Osteoblast (primary cell): ENCODE measurements at regions not wholly inside any gene's neighbourhood (a gene's known extent, or its start where the extent isn't known, plus 50 kb on each side); places are given as distances from the start of the nearest gene placed in this dataset.
A peak's percentile ranks its signal among the peaks of the same experiment; 100 is the strongest.

Experiments
- DNase-seq: peaks from one replicate; pipeline ENCODE4 v3.0.0; 2011; ENCODE audit warnings: low spot score, mixed read lengths; ENCODE audit not compliant: insufficient read length; ENCODE audit errors: missing footprints
- H2AFZ ChIP-seq: 2 replicates; pipeline ENCODE4 v1.6.0; 2011; ENCODE audit warnings: mild to moderate bottlenecking, low read length
- H3K27ac ChIP-seq: 2 replicates; pipeline ENCODE4 v1.5.1; 2011; ENCODE audit warnings: mild to moderate bottlenecking, low read depth, low read length, moderate library complexity
- H3K27me3 ChIP-seq: 2 replicates; pipeline ENCODE4 v1.6.0; 2012; ENCODE audit warnings: mild to moderate bottlenecking, control low read depth, inconsistent platforms, low read length, moderate library complexity; ENCODE audit not compliant: insufficient read depth
- H3K36me3 ChIP-seq: 2 replicates; pipeline ENCODE4 v1.5.1; 2011; ENCODE audit warnings: mild to moderate bottlenecking, low read length, control low read depth, moderate library complexity; ENCODE audit not compliant: insufficient read depth
- H3K4me1 ChIP-seq: 2 replicates; pipeline ENCODE4 v1.5.1; 2011; ENCODE audit warnings: mild to moderate bottlenecking, low read length, control low read depth, moderate library complexity; ENCODE audit not compliant: insufficient read depth
- H3K4me2 ChIP-seq: 2 replicates; pipeline ENCODE4 v1.6.0; 2011; ENCODE audit warnings: mild to moderate bottlenecking, low read length; ENCODE audit not compliant: insufficient read depth
- H3K4me3 ChIP-seq: fragments of 200-600 bp; sonication (generic); 3 replicates; pipeline ENCODE4 v1.5.1; 2012; ENCODE audit warnings: mild to moderate bottlenecking, low read length, inconsistent platforms; ENCODE audit not compliant: insufficient read depth
- H3K79me2 ChIP-seq: 2 replicates; pipeline ENCODE4 v1.6.0; 2012; ENCODE audit warnings: mild to moderate bottlenecking, low read length, control low read depth, inconsistent platforms; ENCODE audit not compliant: insufficient read depth
- H3K9me3 ChIP-seq: 2 replicates; pipeline ENCODE4 v1.5.1; 2011; ENCODE audit warnings: low read depth, low read length, control low read depth
- H4K20me1 ChIP-seq: 2 replicates; pipeline ENCODE4 v1.6.0; 2012; ENCODE audit warnings: mild to moderate bottlenecking, low read length, control low read depth; ENCODE audit not compliant: insufficient read depth
- TF ChIP-seq, protein P1 (sequence below): IDR thresholded peaks from 2 replicates; pipeline ENCODE4 v1.5.1; 2011; ENCODE audit warnings: mild to moderate bottlenecking, low read depth, low read length, moderate library complexity; ENCODE audit errors: extremely low read depth

DNA sequence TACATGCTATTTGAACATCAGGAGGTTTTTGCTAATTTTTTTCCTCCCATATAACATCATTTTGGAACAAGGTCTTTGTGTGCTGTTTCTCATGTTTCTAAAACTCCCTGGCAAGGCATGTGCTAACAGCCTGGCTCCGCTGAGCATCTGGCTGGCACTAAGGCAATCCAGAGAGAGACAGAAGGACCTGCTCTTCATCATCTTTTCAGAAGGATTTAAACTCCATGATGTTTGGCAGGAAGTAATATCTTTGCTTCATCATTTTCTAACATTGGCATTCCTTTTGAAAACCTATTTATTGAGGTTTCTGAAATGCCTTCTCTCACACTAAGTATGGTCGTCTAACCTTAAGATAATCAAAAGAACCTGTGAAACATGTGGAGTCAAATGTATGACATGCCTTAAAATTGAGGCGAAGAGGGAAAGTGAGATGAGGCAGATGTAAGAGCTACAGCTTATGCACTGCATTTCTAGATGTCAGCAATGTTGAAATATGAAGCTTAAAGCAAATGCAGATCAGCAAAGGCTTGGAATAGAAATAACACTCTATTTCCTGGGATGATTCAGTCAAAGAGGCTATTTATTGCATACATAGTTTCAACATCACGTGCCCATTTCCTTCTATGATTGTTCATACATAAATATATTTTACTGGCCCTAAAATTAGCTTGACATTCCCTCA is 592.0 kb downstream of the ZNF385D start:
- H3K27me3 ChIP-seq, result no peaks in the 10 kb centered on the region
- H3K4me2 ChIP-seq, result no peak overlapping the region
- H3K36me3 ChIP-seq, result no peaks in the 10 kb centered on the region
- TF ChIP-seq, protein P1, sequence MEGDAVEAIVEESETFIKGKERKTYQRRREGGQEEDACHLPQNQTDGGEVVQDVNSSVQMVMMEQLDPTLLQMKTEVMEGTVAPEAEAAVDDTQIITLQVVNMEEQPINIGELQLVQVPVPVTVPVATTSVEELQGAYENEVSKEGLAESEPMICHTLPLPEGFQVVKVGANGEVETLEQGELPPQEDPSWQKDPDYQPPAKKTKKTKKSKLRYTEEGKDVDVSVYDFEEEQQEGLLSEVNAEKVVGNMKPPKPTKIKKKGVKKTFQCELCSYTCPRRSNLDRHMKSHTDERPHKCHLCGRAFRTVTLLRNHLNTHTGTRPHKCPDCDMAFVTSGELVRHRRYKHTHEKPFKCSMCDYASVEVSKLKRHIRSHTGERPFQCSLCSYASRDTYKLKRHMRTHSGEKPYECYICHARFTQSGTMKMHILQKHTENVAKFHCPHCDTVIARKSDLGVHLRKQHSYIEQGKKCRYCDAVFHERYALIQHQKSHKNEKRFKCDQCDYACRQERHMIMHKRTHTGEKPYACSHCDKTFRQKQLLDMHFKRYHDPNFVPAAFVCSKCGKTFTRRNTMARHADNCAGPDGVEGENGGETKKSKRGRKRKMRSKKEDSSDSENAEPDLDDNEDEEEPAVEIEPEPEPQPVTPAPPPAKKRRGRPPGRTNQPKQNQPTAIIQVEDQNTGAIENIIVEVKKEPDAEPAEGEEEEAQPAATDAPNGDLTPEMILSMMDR, result no peak
- H3K27ac ChIP-seq, result no peak overlapping the region
- no peak overlapping the region for H2AFZ ChIP-seq
- H3K9me3 ChIP-seq, result peaks cover 3% of the 10 kb centered on the region
- no peak overlapping the region for H3K4me3 ChIP-seq
- H3K79me2 ChIP-seq, result no peaks in the 10 kb centered on the region
- DNase-seq, result peak; percentile 56
- no peaks in the 10 kb centered on the region for H4K20me1 ChIP-seq
- no peaks in the 10 kb centered on the region for H3K4me1 ChIP-seq

DNA sequence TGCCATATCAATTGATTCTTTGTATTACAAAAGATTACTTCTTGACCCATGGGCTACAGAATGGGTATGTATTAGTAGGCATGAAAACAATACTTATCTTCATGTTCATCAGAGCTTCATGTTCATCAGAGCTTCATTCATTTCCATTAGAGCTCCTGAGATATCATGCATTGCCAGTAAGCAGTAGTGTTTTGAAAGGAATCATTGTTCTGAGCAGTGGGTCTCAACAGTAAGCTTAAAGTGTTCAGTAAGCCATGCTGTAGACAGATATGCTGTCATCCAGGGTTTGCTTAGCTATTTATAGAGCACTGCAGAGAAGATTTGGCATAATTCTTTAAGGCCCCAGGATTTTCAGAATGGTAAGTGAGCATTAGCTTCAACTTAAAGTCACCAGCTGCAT is 596.1 kb downstream of the ZNF385D start:
- Histone ChIP-seq H2AFZ (no peak overlapping the region), H3K4me1 (no peaks in the 10 kb centered on the region), H3K79me2 (no peaks in the 10 kb centered on the region), H3K27ac (no peak overlapping the region), H3K4me3 (no peak overlapping the region), H3K36me3 (no peaks in the 10 kb centered on the region), H3K27me3 (no peaks in the 10 kb centered on the region), H3K4me2 (no peak overlapping the region), H4K20me1 (no peaks in the 10 kb centered on the region), H3K9me3 (peaks cover 2% of the 10 kb centered on the region)
- TF ChIP-seq, protein P1, result no peak
- no peak for DNase-seq

DNA sequence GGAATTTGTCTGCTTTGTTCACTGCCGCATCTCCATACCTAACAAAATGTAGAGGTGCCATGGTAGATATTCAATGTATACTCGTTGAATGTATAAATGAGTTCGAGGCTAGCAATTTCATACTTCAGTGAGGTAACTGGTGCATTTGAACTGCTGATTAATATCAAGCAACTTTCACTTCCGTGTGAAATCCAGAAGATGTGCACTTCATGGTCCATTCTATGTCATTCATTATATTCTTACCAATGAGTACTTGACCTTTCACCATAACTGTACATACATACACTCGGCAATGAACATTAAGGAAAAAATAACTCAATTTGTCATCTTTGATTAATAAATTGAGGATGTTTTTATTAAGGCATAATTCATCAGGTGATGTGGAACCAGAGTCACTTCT is 598.5 kb downstream of the ZNF385D start:
- Histone ChIP-seq H3K4me1 (no peaks in the 10 kb centered on the region), H3K27me3 (no peaks in the 10 kb centered on the region), H2AFZ (no peak overlapping the region), H3K4me2 (no peak overlapping the region), H3K27ac (no peak overlapping the region), H3K79me2 (no peaks in the 10 kb centered on the region), H3K9me3 (no peaks in the 10 kb centered on the region), H3K4me3 (no peak overlapping the region), H3K36me3 (no peaks in the 10 kb centered on the region), H4K20me1 (no peaks in the 10 kb centered on the region)
- DNase-seq, result no peak
- TF ChIP-seq, protein P1, result no peak

DNA sequence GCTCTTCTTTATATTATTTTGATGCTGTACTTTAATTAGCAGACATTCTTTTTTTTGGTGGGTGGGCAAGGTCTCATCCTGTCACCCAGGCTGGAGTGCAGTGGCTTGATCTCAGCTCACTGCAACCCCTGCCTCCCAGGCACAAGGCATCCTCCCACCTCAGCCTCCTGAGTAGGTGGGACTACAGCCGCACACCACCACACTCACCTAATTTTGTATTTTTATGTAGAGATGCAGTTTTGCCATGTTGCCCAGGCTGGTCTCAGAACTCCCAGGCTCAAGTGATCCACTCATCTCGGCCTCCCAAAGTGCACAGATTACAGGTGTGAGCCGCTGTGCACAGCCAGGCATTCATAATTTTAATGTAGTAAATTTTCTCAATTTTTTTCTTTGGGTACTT is 608.1 kb downstream of the ZNF385D start:
- H3K4me3 ChIP-seq, result no peak overlapping the region
- H3K36me3 ChIP-seq, result no peaks in the 10 kb centered on the region
- H3K4me1 ChIP-seq, result no peaks in the 10 kb centered on the region
- H4K20me1 ChIP-seq, result no peaks in the 10 kb centered on the region
- DNase-seq, result no peak
- no peaks in the 10 kb centered on the region for H3K27me3 ChIP-seq
- H3K79me2 ChIP-seq, result no peaks in the 10 kb centered on the region
- H3K4me2 ChIP-seq, result no peak overlapping the region
- TF ChIP-seq, protein P1, result no peak
- H2AFZ ChIP-seq, result no peak overlapping the region
- no peak overlapping the region for H3K27ac ChIP-seq
- no peaks in the 10 kb centered on the region for H3K9me3 ChIP-seq
